ENCODE measurements at regions not wholly inside any gene's neighbourhood (a gene's known extent, or its start where the extent isn't known, plus 50 kb on each side); places are given as distances from the start of the nearest gene placed in this dataset.

- no peaks in the 10 kb centered on the region for H3K4me1 ChIP-seq (ENCODE audit: low read depth)
- TF ChIP-seq CTCF (IDR thresholded peaks at IDR 0.05): no peak
- DNase-seq: no peak
- H3K36me3 ChIP-seq (ENCODE audit: low read depth): no peaks in the 10 kb centered on the region
- intact Hi-C loops (cut with DNase I, micrococcal nuclease): no loop called here
- ATAC-seq: no peak
- no peak overlapping the region for H3K4me3 ChIP-seq
- no peaks in the 10 kb centered on the region for H3K9me3 ChIP-seq
Observed at GRCh38 chr6:10128721-10129120, 286.2 kb downstream of the TFAP2A start.

GRCh38 chr6:10122164-10122563 is 292.7 kb downstream of the TFAP2A start:
- Histone ChIP-seq H3K9me3 (no peaks in the 10 kb centered on the region), H3K4me3 (no peak overlapping the region), H3K36me3 (ENCODE audit: low read depth) (no peaks in the 10 kb centered on the region), H3K4me1 (ENCODE audit: low read depth) (no peaks in the 10 kb centered on the region)
- no peak for DNase-seq
- TF ChIP-seq CTCF (IDR thresholded peaks at IDR 0.05): no peak
- intact Hi-C loops (cut with DNase I, micrococcal nuclease): no loop called here
- ATAC-seq: no peak

GRCh38 chr6:10112871-10113549 is 301.9 kb downstream of the TFAP2A start:
- H3K36me3 ChIP-seq (ENCODE audit: low read depth): no peaks in the 10 kb centered on the region
- no peak for ATAC-seq
- no peak overlapping the region for H3K4me3 ChIP-seq
- H3K4me1 ChIP-seq (ENCODE audit: low read depth): no peaks in the 10 kb centered on the region
- no peak for DNase-seq
- no peak for TF ChIP-seq CTCF (IDR thresholded peaks at IDR 0.05)
- H3K9me3 ChIP-seq: no peaks in the 10 kb centered on the region
- intact Hi-C loops (cut with DNase I, micrococcal nuclease): no loop called here

- TF ChIP-seq CTCF (IDR thresholded peaks at IDR 0.05): no peak
- DNase-seq (no peak), ATAC-seq (no peak)
- intact Hi-C loops (cut with DNase I, micrococcal nuclease): no loop called here
- no peaks in the 10 kb centered on the region for H3K9me3 ChIP-seq
- H3K36me3 ChIP-seq (ENCODE audit: low read depth): no peaks in the 10 kb centered on the region
- no peaks in the 10 kb centered on the region for H3K4me1 ChIP-seq (ENCODE audit: low read depth)
- H3K4me3 ChIP-seq: no peak overlapping the region
Observed at GRCh38 chr6:10111975-10112374, 302.9 kb downstream of the TFAP2A start.

- Histone ChIP-seq H3K4me3 (no peak overlapping the region), H3K4me1 (ENCODE audit: low read depth) (no peaks in the 10 kb centered on the region), H3K9me3 (no peaks in the 10 kb centered on the region), H3K36me3 (ENCODE audit: low read depth) (no peaks in the 10 kb centered on the region)
- no peak for TF ChIP-seq CTCF (IDR thresholded peaks at IDR 0.05)
- no peak for ATAC-seq
- no peak for DNase-seq
- intact Hi-C loops (cut with DNase I, micrococcal nuclease): no loop called here
Observed at GRCh38 chr6:10101551-10102252, 313.2 kb downstream of the TFAP2A start.
